DND-41 (cell line): ENCODE measurements at regions not wholly inside any gene's neighbourhood (a gene's known extent, or its start where the extent isn't known, plus 50 kb on each side); places are given as distances from the start of the nearest gene placed in this dataset.

Source experiments
- CTCF ChIP-seq: IDR thresholded peaks from 2 replicates; pipeline ENCODE4 v1.5.1; 2012; ENCODE audit warnings: borderline replicate concordance, low read length, moderate library complexity, mild to moderate bottlenecking; ENCODE audit not compliant: poor library complexity, severe bottlenecking; ENCODE audit errors: extremely low read depth
- EZH2 ChIP-seq: IDR thresholded peaks from 3 replicates; pipeline ENCODE4 v1.6.1; 2012; ENCODE audit warnings: borderline replicate concordance, low read depth, mild to moderate bottlenecking, moderate library complexity, low read length, inconsistent platforms; ENCODE audit not compliant: severe bottlenecking

GRCh38 chr4:189364032-189364449 is 576.6 kb upstream of the FRG1 start:
- TF ChIP-seq EZH2 (no peak), CTCF (no peak)
